ENCODE measurements at regions not wholly inside any gene's neighbourhood (a gene's known extent, or its start where the extent isn't known, plus 50 kb on each side); places are given as distances from the start of the nearest gene placed in this dataset.

- 36% methylated on average over 5 of the region's 5 CpGs for WGBS
- Histone ChIP-seq H3K4me1 (peaks cover 9% of the 10 kb centered on the region), H3K27ac (no peak overlapping the region), H3K9me3 (no peaks in the 10 kb centered on the region), H3K27me3 (no peaks in the 10 kb centered on the region), H3K36me3 (no peaks in the 10 kb centered on the region), H3K4me3 (no peak overlapping the region)
- DNase-seq (ENCODE audit: low spot score in 2 of 2) = no peak
- TF ChIP-seq, protein P1, sequence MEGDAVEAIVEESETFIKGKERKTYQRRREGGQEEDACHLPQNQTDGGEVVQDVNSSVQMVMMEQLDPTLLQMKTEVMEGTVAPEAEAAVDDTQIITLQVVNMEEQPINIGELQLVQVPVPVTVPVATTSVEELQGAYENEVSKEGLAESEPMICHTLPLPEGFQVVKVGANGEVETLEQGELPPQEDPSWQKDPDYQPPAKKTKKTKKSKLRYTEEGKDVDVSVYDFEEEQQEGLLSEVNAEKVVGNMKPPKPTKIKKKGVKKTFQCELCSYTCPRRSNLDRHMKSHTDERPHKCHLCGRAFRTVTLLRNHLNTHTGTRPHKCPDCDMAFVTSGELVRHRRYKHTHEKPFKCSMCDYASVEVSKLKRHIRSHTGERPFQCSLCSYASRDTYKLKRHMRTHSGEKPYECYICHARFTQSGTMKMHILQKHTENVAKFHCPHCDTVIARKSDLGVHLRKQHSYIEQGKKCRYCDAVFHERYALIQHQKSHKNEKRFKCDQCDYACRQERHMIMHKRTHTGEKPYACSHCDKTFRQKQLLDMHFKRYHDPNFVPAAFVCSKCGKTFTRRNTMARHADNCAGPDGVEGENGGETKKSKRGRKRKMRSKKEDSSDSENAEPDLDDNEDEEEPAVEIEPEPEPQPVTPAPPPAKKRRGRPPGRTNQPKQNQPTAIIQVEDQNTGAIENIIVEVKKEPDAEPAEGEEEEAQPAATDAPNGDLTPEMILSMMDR (IDR thresholded peaks at IDR 0.05) = no peak
- TF ChIP-seq EP300 (IDR thresholded peaks at IDR 0.05) = no peak
- no peak for TF ChIP-seq POLR2A (IDR thresholded peaks at IDR 0.05)
- TF ChIP-seq POLR2AphosphoS5 (IDR thresholded peaks at IDR 0.05) = no peak
Observed at GRCh38 chr7:50865450-50865849, 82.8 kb upstream of the GRB10 start.

GRCh38 chr7:50864694-50865093, 82.0 kb upstream of the GRB10 start:
- H3K9me3 ChIP-seq = no peaks in the 10 kb centered on the region
- DNase-seq (ENCODE audit: low spot score in 2 of 2) = no peak
- H3K27me3 ChIP-seq = no peaks in the 10 kb centered on the region
- H3K4me1 ChIP-seq = peaks cover 8% of the 10 kb centered on the region
- H3K36me3 ChIP-seq = no peaks in the 10 kb centered on the region
- WGBS = 77% methylated on average over 4 of the region's 4 CpGs
- H3K4me3 ChIP-seq = no peak overlapping the region
- TF ChIP-seq POLR2AphosphoS5 (IDR thresholded peaks at IDR 0.05) (no peak), POLR2A (IDR thresholded peaks at IDR 0.05) (no peak), EP300 (IDR thresholded peaks at IDR 0.05) (no peak)
- TF ChIP-seq, protein P1 (IDR thresholded peaks at IDR 0.05) = no peak
- no peak overlapping the region for H3K27ac ChIP-seq

GRCh38 chr7:50863053-50863452, 80.4 kb upstream of the GRB10 start:
- no peaks in the 10 kb centered on the region for H3K27me3 ChIP-seq
- 66% methylated on average over 3 of the region's 3 CpGs for WGBS
- H3K4me1 ChIP-seq = peaks cover 7% of the 10 kb centered on the region
- no peak for DNase-seq (ENCODE audit: low spot score in 2 of 2)
- H3K27ac ChIP-seq = no peak overlapping the region
- no peaks in the 10 kb centered on the region for H3K9me3 ChIP-seq
- TF ChIP-seq POLR2AphosphoS5 (IDR thresholded peaks at IDR 0.05) = no peak
- no peak for TF ChIP-seq EP300 (IDR thresholded peaks at IDR 0.05)
- TF ChIP-seq POLR2A (IDR thresholded peaks at IDR 0.05) = no peak
- TF ChIP-seq, protein P1 (IDR thresholded peaks at IDR 0.05) = no peak
- no peak overlapping the region for H3K4me3 ChIP-seq
- H3K36me3 ChIP-seq = no peaks in the 10 kb centered on the region

DNA sequence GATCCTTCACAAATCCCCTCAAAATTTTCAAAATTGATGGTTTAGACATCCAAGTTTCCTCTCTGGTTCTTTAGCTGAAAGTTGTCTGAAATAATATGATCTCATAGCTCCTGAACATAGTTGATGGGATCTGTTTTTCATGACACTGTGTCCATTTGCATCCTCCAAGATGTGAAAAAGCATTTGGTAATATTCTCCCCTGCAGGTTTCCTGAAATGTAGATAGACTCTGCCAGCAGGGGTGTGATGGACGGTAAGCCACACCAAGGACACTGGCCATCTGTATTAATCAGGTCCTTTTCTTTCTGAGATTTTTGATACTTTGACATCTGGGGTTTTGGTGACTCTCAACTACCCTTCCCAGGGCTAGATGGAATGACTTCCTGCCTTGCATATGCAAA, 79.6 kb upstream of the GRB10 start:
- Histone ChIP-seq H3K9me3 (no peaks in the 10 kb centered on the region), H3K27ac (no peak overlapping the region), H3K27me3 (no peaks in the 10 kb centered on the region), H3K4me1 (peaks cover 7% of the 10 kb centered on the region), H3K36me3 (no peaks in the 10 kb centered on the region), H3K4me3 (no peak overlapping the region)
- 93% methylated on average over 1 of the region's 1 CpG for WGBS
- no peak for DNase-seq (ENCODE audit: low spot score in 2 of 2)
- TF ChIP-seq POLR2AphosphoS5 (IDR thresholded peaks at IDR 0.05) (no peak), EP300 (IDR thresholded peaks at IDR 0.05) (no peak), POLR2A (IDR thresholded peaks at IDR 0.05) (no peak)
- TF ChIP-seq, protein P1 (IDR thresholded peaks at IDR 0.05) = no peak

DNA sequence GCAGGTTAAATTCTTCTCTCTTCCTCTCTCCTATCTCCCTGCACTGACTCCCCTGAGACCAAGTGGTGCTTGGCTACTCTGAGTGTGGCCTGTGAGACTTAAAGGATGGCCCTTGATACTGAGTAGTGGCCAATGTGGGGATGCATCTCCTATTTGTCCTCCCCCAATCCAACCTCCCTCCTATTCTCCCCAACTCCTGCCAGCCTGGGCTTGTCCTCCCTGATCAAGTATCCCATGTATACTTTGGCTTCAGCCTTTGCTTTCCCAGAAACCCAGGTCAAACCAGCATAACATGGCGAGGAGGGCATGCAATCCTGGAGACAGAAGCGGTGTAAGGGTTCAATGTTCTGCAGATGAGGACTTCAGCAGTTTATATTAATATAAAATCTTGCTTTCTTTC, 77.9 kb upstream of the GRB10 start:
- H3K4me3 ChIP-seq = no peak overlapping the region
- no peaks in the 10 kb centered on the region for H3K9me3 ChIP-seq
- WGBS = 70% methylated on average over 2 of the region's 2 CpGs
- no peaks in the 10 kb centered on the region for H3K36me3 ChIP-seq
- DNase-seq (ENCODE audit: low spot score in 2 of 2) = no peak
- H3K27me3 ChIP-seq = no peaks in the 10 kb centered on the region
- H3K27ac ChIP-seq = no peak overlapping the region
- no peak for TF ChIP-seq POLR2AphosphoS5 (IDR thresholded peaks at IDR 0.05)
- TF ChIP-seq POLR2A (IDR thresholded peaks at IDR 0.05) = no peak
- TF ChIP-seq, protein P1 (IDR thresholded peaks at IDR 0.05) = no peak
- no peak for TF ChIP-seq EP300 (IDR thresholded peaks at IDR 0.05)
- peaks cover 7% of the 10 kb centered on the region for H3K4me1 ChIP-seq
